ENCODE measurements at regions not wholly inside any gene's neighbourhood (a gene's known extent, or its start where the extent isn't known, plus 50 kb on each side); places are given as distances from the start of the nearest gene placed in this dataset.

- TF ChIP-seq POLR2AphosphoS5 (IDR thresholded peaks at IDR 0.05) (no peak), POLR2A (IDR thresholded peaks at IDR 0.05) (no peak)
- TF ChIP-seq, protein P1, sequence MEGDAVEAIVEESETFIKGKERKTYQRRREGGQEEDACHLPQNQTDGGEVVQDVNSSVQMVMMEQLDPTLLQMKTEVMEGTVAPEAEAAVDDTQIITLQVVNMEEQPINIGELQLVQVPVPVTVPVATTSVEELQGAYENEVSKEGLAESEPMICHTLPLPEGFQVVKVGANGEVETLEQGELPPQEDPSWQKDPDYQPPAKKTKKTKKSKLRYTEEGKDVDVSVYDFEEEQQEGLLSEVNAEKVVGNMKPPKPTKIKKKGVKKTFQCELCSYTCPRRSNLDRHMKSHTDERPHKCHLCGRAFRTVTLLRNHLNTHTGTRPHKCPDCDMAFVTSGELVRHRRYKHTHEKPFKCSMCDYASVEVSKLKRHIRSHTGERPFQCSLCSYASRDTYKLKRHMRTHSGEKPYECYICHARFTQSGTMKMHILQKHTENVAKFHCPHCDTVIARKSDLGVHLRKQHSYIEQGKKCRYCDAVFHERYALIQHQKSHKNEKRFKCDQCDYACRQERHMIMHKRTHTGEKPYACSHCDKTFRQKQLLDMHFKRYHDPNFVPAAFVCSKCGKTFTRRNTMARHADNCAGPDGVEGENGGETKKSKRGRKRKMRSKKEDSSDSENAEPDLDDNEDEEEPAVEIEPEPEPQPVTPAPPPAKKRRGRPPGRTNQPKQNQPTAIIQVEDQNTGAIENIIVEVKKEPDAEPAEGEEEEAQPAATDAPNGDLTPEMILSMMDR (IDR thresholded peaks at IDR 0.05): no peak
These were observed 1150.5 kb upstream of the TMPRSS15 start for GRCh38 chr21:19553919-19554615.

Measured in gastroesophageal sphincter (tissue), 3 donors.